OCI-LY1 (cell line): ENCODE measurements at regions not wholly inside any gene's neighbourhood (a gene's known extent, or its start where the extent isn't known, plus 50 kb on each side); places are given as distances from the start of the nearest gene placed in this dataset.

Experiments used
- CTCF ChIP-seq: fragments of 200-600 bp; sonication (generic), shearing (Covaris generic); IDR thresholded peaks from 2 replicates; pipeline ENCODE4 v1.5.1; 2017; ENCODE audit warnings: mild to moderate bottlenecking, antibody characterized with exemption, low read length, moderate library complexity, mixed read lengths
- EZH2 ChIP-seq: fragments of 200-600 bp; sonication (generic), shearing (Covaris generic); IDR thresholded peaks from 2 replicates; pipeline ENCODE4 v1.8.0; 2017; ENCODE audit warnings: borderline replicate concordance, mixed run types, mild to moderate bottlenecking, antibody characterized with exemption, low read length, moderate library complexity, mixed read lengths

GRCh38 chr5:61596265-61596664 is 264.2 kb downstream of the ZSWIM6 start:
- TF ChIP-seq CTCF (no peak), EZH2 (no peak)
